A549 (cell line): ENCODE measurements at regions not wholly inside any gene's neighbourhood (a gene's known extent, or its start where the extent isn't known, plus 50 kb on each side); places are given as distances from the start of the nearest gene placed in this dataset.

ENCODE experiments used
- ATAC-seq, 2 experiments: fragments of 200-7000 bp in 1 of 2; fragments of >200 bp in 1 of 2; cut with Nextera tagmentation in 1 of 2; cut with Tn5 transposase in 1 of 2; 3 replicates each; pipeline versions ENCODE4 v1.8.0 to v1.9.1; 2018 to 2020; ENCODE audit warnings: mild to moderate bottlenecking in 1 of 2, moderate library complexity in 1 of 2
- CTCF ChIA-PET: fragments of 300-600 bp; sonication (Branson Sonifier 250); formaldehyde crosslinking; extraction: SDS; loops from one replicate; lab custom pipeline; 2021; ENCODE audit warnings: antibody characterized with exemption, inconsistent platforms; lab: Yijun Ruan, JAX
- POLR2A ChIA-PET: fragments of 350-600 bp; formaldehyde crosslinking; extraction: SDS; loops from one replicate; lab custom pipeline; 2021; ENCODE audit warnings: antibody characterized with exemption, inconsistent platforms; lab: Yijun Ruan, JAX
- DNase-seq, 2 experiments: peaks; one replicate each; pipeline versions ENCODE4 v3.0.0 to v3.0.0-alpha.2; 2011 to 2016; ENCODE audit warnings: low read depth in 1 of 2, low spot score in 1 of 2
- FAIRE-seq: peaks from 2 replicates; lab custom pipeline; 2011; peaks lifted over from hg19 to GRCh38; lab: Jason Lieb, UNC
- H3K27ac ChIP-seq, 2 experiments: fragments of >200 bp; sonication (Bioruptor Twin); formaldehyde crosslinking; 3 replicates each; pipeline ENCODE4 v1.5.1; 2016 to 2017
- H3K4me1 ChIP-seq: fragments of >200 bp; sonication (Bioruptor Twin); formaldehyde crosslinking; 3 replicates; pipeline ENCODE4 v1.6.1; 2016
- H3K4me2 ChIP-seq: fragments of >200 bp; sonication (Bioruptor Twin); formaldehyde crosslinking; 3 replicates; pipeline ENCODE4 v1.6.1; 2016
- H3K4me3 ChIP-seq: fragments of >200 bp; sonication (Bioruptor Twin); formaldehyde crosslinking; 3 replicates; pipeline ENCODE4 v1.5.1; 2016
- H3K9me3 ChIP-seq: fragments of >200 bp; sonication (Bioruptor Twin); formaldehyde crosslinking; 3 replicates; pipeline ENCODE4 v1.6.1; 2016
- ATOH8 ChIP-seq: fragments of 250-450 bp; sonication (Bioruptor Pico); IDR thresholded peaks from 2 replicates; pipeline ENCODE4 v1.5.0; 2020; ENCODE audit warnings: low read depth, mild to moderate bottlenecking, moderate library complexity
- CBX2 ChIP-seq: fragments of 200-600 bp; sonication (generic); IDR thresholded peaks from 2 replicates; pipeline ENCODE4 v1.6.1; 2016; ENCODE audit warnings: low read depth, mild to moderate bottlenecking, borderline replicate concordance
- CEBPB ChIP-seq, 2 experiments: fragments of >200 bp in 1 of 2; sonication (Bioruptor Twin) in 1 of 2; formaldehyde crosslinking in 1 of 2; IDR thresholded peaks; 2 replicates each; pipeline ENCODE4 v1.6.1; 2012 to 2016
- CHD4 ChIP-seq: fragments of 200-600 bp; sonication (generic); IDR thresholded peaks from 2 replicates; pipeline ENCODE4 v1.6.1; 2016; ENCODE audit warnings: antibody characterized with exemption, mild to moderate bottlenecking, borderline replicate concordance
- E2F6 ChIP-seq: IDR thresholded peaks from 2 replicates; pipeline ENCODE4 v1.6.1; 2012; ENCODE audit warnings: low read depth, borderline replicate concordance
- EHF ChIP-seq: fragments of 250-450 bp; sonication (Bioruptor Pico); IDR thresholded peaks from 2 replicates; pipeline ENCODE4 v1.5.0; 2020; ENCODE audit warnings: mild to moderate bottlenecking
- ESRRA ChIP-seq: fragments of 150-350 bp; IDR thresholded peaks from 2 replicates; pipeline ENCODE4 v1.6.1; 2014; ENCODE audit warnings: mild to moderate bottlenecking, low read length, borderline replicate concordance
- FOSL2 ChIP-seq, 2 experiments: fragments of 450-650 bp in 1 of 2; fragments of >200 bp in 1 of 2; sonication (Bioruptor Twin) in 1 of 2; formaldehyde crosslinking; IDR thresholded peaks; 2 replicates each; pipeline versions ENCODE4 v1.5.0 to v1.6.1; 2016 to 2020; ENCODE audit warnings: mild to moderate bottlenecking in 1 of 2, moderate library complexity in 1 of 2
- FOXS1 ChIP-seq: fragments of 250-450 bp; sonication (Bioruptor Pico); IDR thresholded peaks from 2 replicates; pipeline ENCODE4 v1.5.0; 2020; ENCODE audit warnings: mild to moderate bottlenecking, moderate library complexity
- GATA3 ChIP-seq: IDR thresholded peaks from 2 replicates; pipeline ENCODE4 v1.6.1; 2012; ENCODE audit warnings: borderline replicate concordance
- HDAC2 ChIP-seq: fragments of 200-600 bp; sonication (generic); IDR thresholded peaks from 2 replicates; pipeline ENCODE4 v1.6.1; 2016
- HEYL ChIP-seq: fragments of 250-450 bp; sonication (Bioruptor Pico); IDR thresholded peaks from 2 replicates; pipeline ENCODE4 v1.8.0; 2021; ENCODE audit warnings: mild to moderate bottlenecking, moderate library complexity
- HOXB13 ChIP-seq: fragments of 250-450 bp; sonication (Bioruptor Pico); IDR thresholded peaks from 2 replicates; pipeline ENCODE4 v1.5.0; 2020; ENCODE audit warnings: low read depth, mild to moderate bottlenecking, moderate library complexity
- JUN ChIP-seq, 2 experiments: fragments of >200 bp; sonication (Bioruptor Twin); formaldehyde crosslinking; IDR thresholded peaks; 2 replicates in 1 of 2; 3 replicates in 1 of 2; pipeline ENCODE4 v1.6.1; 2016 to 2017
- JUNB ChIP-seq: fragments of >200 bp; sonication (Bioruptor Twin); formaldehyde crosslinking; IDR thresholded peaks from 2 replicates; pipeline ENCODE4 v1.6.1; 2016
- KDM5A ChIP-seq: fragments of 200-600 bp; sonication (generic); IDR thresholded peaks from 2 replicates; pipeline ENCODE4 v1.6.1; 2016; ENCODE audit warnings: antibody characterized with exemption, mild to moderate bottlenecking
- MAFK ChIP-seq: fragments of 450-650 bp; IDR thresholded peaks from 2 replicates; pipeline ENCODE4 v1.6.1; 2014; ENCODE audit not compliant: partially characterized antibody
- NPAS2 ChIP-seq: fragments of 250-450 bp; sonication (Bioruptor Pico); IDR thresholded peaks from 2 replicates; pipeline ENCODE4 v1.8.0; 2022; ENCODE audit warnings: mild to moderate bottlenecking, moderate library complexity, borderline replicate concordance
- RAD21 ChIP-seq, 2 experiments: fragments of >200 bp in 1 of 2; sonication (Bioruptor Twin) in 1 of 2; formaldehyde crosslinking in 1 of 2; IDR thresholded peaks in 1 of 2; conservative IDR thresholded peaks in 1 of 2; 2 replicates in 1 of 2; 3 replicates in 1 of 2; pipeline ENCODE4 v1.6.1; 2012 to 2018; ENCODE audit warnings: inconsistent platforms in 1 of 2
- RCOR1 ChIP-seq: fragments of 150-350 bp; IDR thresholded peaks from 2 replicates; pipeline ENCODE4 v1.6.1; 2014; ENCODE audit warnings: antibody characterized with exemption, low read length, low read depth
- RNF2 ChIP-seq: fragments of 200-600 bp; sonication (generic); IDR thresholded peaks from 2 replicates; pipeline ENCODE4 v1.6.1; 2016; ENCODE audit warnings: low read depth, mild to moderate bottlenecking, antibody characterized with exemption, moderate library complexity, borderline replicate concordance
- TP53 ChIP-seq: fragments of 250-450 bp; sonication (Bioruptor Pico); IDR thresholded peaks from 2 replicates; pipeline ENCODE4 v1.5.0; 2021; ENCODE audit warnings: mild to moderate bottlenecking, moderate library complexity
- ZFP36 ChIP-seq: fragments of 450-650 bp; IDR thresholded peaks from 2 replicates; pipeline ENCODE4 v1.6.1; 2014; ENCODE audit warnings: borderline replicate concordance; ENCODE audit not compliant: partially characterized antibody
- ZSCAN20 ChIP-seq: fragments of 250-450 bp; sonication (Bioruptor Pico); IDR thresholded peaks from 2 replicates; pipeline ENCODE4 v1.8.0; 2022; ENCODE audit warnings: mild to moderate bottlenecking, moderate library complexity
- WGBS: methylation state at CpG from one replicate; pipeline ENCODE4 v1.1.6; 2017; ENCODE audit errors: missing lambda C conversion rate; 5-methylcytosine and 5-hydroxymethylcytosine counted together
- TF ChIP-seq, protein P1 (sequence below): fragments of >200 bp; sonication (Bioruptor Twin); formaldehyde crosslinking; IDR thresholded peaks from 3 replicates; pipeline ENCODE4 v1.6.1; 2016
- TF ChIP-seq, protein P2 (sequence below): fragments of >200 bp; sonication (Bioruptor Twin); formaldehyde crosslinking; IDR thresholded peaks from 3 replicates; pipeline ENCODE4 v1.5.1; 2016

GRCh38 chr13:19283836-19284235 lies 102.2 kb upstream of the TUBA3C start:
- no peaks in the 10 kb centered on the region for H3K9me3 ChIP-seq

DNA sequence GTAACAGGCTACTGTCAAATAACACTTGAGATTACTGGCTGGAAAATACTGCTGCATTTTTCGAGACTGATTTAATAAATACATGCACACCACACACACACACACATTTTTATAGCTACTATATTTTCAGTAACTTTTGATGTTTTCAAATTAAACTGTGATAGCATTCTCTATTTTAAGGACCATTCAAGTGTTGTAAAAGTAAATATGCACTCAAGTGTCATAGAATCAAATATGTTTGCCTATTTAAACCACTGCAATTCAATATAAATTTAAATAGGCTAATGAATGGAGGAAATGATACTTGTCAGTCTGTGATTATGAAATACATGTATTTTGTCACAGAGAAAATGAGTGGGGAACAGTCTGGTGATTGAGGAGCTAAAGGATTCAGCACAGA lies 86.7 kb upstream of the TUBA3C start:
- H3K4me3 ChIP-seq = no peak overlapping the region
- no peaks in the 10 kb centered on the region for H3K4me1 ChIP-seq
- no peak overlapping the region for H3K27ac ChIP-seq
- WGBS = 0% methylated on average over 1 of the region's 1 CpG
- TF ChIP-seq MAFK (no peak), ZSCAN20 (CRISPR knock-in tag) (no peak), CEBPB (IDR thresholded peaks at IDR 0.05) (no peak), TP53 (no peak), CBX2 (no peak), RAD21 (conservative IDR thresholded peaks at IDR 0.05 in 1 of 2, IDR thresholded peaks at IDR 0.05 in 1 of 2) (no peak), CHD4 (no peak), HEYL (CRISPR knock-in tag) (no peak), HOXB13 (CRISPR knock-in tag) (no peak), RCOR1 (no peak), E2F6 (no peak), RNF2 (no peak), ZFP36 (no peak), JUNB (no peak), GATA3 (no peak), ESRRA (no peak)
- TF ChIP-seq, protein P1, sequence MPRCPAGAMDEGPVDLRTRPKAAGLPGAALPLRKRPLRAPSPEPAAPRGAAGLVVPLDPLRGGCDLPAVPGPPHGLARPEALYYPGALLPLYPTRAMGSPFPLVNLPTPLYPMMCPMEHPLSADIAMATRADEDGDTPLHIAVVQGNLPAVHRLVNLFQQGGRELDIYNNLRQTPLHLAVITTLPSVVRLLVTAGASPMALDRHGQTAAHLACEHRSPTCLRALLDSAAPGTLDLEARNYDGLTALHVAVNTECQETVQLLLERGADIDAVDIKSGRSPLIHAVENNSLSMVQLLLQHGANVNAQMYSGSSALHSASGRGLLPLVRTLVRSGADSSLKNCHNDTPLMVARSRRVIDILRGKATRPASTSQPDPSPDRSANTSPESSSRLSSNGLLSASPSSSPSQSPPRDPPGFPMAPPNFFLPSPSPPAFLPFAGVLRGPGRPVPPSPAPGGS = no peak
- POLR2A ChIA-PET = no interaction called here
- FAIRE-seq (no peak), DNase-seq (no peak), ATAC-seq (no peak)
- no peaks in the 10 kb centered on the region for H3K9me3 ChIP-seq
- CTCF ChIA-PET = no interaction called here
- H3K4me2 ChIP-seq = no peak overlapping the region

More at GRCh38 chr13:19283836-19284235, 102.2 kb upstream of the TUBA3C start:
- Histone ChIP-seq H3K4me2 (no peak overlapping the region), H3K4me1 (no peaks in the 10 kb centered on the region), H3K27ac (no peak overlapping the region), H3K4me3 (no peak overlapping the region)
- ChIA-PET CTCF (no interaction called here), POLR2A (no interaction called here)
- ATAC-seq (no peak), DNase-seq (no peak), FAIRE-seq (no peak)
- 4% methylated on average over 1 of the region's 1 CpG for WGBS
- TF ChIP-seq FOSL2 (IDR thresholded peaks at IDR 0.05) (no peak), FOSL2 (CRISPR knock-in tag; IDR thresholded peaks at IDR 0.05) (no peak), HDAC2 (no peak), NPAS2 (CRISPR knock-in tag) (no peak), ESRRA (no peak)

DNA sequence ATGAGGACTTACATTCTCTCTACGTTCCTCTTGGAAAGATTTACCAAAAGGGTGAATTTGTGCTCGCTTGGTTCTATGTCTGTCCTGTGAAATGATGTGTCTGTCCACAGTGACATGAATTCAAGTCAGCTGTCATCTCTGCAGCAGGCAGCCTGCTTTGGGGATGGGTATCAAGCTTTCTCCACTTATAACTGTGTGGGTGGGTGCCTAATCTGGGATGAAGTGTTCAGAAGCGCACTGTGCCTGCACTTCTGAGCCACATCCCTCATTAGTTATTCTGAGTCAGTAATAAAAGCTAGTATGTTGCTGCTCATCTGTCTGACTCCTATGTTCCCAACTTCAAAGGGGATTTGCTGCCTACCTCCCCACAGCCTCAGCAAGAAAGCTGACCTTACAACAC lies 86.1 kb upstream of the TUBA3C start:
- no peak for FAIRE-seq
- H3K4me2 ChIP-seq = no peak overlapping the region
- no peak for DNase-seq
- no peak overlapping the region for H3K27ac ChIP-seq
- POLR2A ChIA-PET = no interaction called here
- 0% methylated on average over 2 of the region's 3 CpGs for WGBS
- H3K4me3 ChIP-seq = no peak overlapping the region
- no peak for ATAC-seq
- no peaks in the 10 kb centered on the region for H3K4me1 ChIP-seq
- CTCF ChIA-PET = no interaction called here
- no peaks in the 10 kb centered on the region for H3K9me3 ChIP-seq
- TF ChIP-seq ATOH8 (CRISPR knock-in tag) (no peak), FOXS1 (CRISPR knock-in tag) (no peak), TP53 (no peak), JUN (IDR thresholded peaks at IDR 0.05) (no peak), EHF (no peak), KDM5A (no peak)
- TF ChIP-seq, protein P2, sequence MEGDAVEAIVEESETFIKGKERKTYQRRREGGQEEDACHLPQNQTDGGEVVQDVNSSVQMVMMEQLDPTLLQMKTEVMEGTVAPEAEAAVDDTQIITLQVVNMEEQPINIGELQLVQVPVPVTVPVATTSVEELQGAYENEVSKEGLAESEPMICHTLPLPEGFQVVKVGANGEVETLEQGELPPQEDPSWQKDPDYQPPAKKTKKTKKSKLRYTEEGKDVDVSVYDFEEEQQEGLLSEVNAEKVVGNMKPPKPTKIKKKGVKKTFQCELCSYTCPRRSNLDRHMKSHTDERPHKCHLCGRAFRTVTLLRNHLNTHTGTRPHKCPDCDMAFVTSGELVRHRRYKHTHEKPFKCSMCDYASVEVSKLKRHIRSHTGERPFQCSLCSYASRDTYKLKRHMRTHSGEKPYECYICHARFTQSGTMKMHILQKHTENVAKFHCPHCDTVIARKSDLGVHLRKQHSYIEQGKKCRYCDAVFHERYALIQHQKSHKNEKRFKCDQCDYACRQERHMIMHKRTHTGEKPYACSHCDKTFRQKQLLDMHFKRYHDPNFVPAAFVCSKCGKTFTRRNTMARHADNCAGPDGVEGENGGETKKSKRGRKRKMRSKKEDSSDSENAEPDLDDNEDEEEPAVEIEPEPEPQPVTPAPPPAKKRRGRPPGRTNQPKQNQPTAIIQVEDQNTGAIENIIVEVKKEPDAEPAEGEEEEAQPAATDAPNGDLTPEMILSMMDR = no peak
- TF ChIP-seq, all 56 proteins: peak for 0
